Transverse colon (tissue), 4 donors: ENCODE measurements at regions not wholly inside any gene's neighbourhood (a gene's known extent, or its start where the extent isn't known, plus 50 kb on each side); places are given as distances from the start of the nearest gene placed in this dataset.

Source experiments
- DNase-seq: peaks from one replicate; pipeline ENCODE4 v3.0.0-alpha.2; 2019
- H3K27ac ChIP-seq, 4 donors: fragments of 200-600 bp; sonication (generic); 2 replicates each; pipeline ENCODE4 v1.5.1; 2016 to 2018; ENCODE audit warnings: inconsistent platforms in 4 of 4
- H3K27me3 ChIP-seq: fragments of 200-600 bp; sonication (generic); 2 replicates; pipeline ENCODE4 v1.5.1; 2017; ENCODE audit warnings: inconsistent platforms
- H3K36me3 ChIP-seq, 4 donors: fragments of 200-600 bp; sonication (generic); 2 replicates each; pipeline ENCODE4 v1.5.1; 2017 to 2019; ENCODE audit warnings: inconsistent platforms in 4 of 4
- H3K4me1 ChIP-seq, 4 donors: fragments of 200-600 bp; sonication (generic); 2 replicates each; pipeline ENCODE4 v1.5.1; 2017 to 2020; ENCODE audit warnings: inconsistent platforms in 4 of 4
- H3K4me3 ChIP-seq, 4 donors: fragments of 200-600 bp; sonication (generic); 1 replicate in 1 of 4; 2 replicates in 3 of 4; pipeline versions ENCODE4 v1.5.1 to v1.6.1; 2017 to 2019; ENCODE audit warnings: inconsistent platforms in 4 of 4
- H3K9me3 ChIP-seq, 2 donors: fragments of 200-600 bp; sonication (generic); 2 replicates each; pipeline ENCODE4 v1.5.1; 2017 to 2019; ENCODE audit warnings: inconsistent platforms in 2 of 2
- CTCF ChIP-seq, 5 experiments: fragments of 200-600 bp in 3 of 5; fragments of 450-650 bp in 2 of 5; sonication (generic) in 3 of 5; IDR thresholded peaks; 1 replicate in 2 of 5; 2 replicates in 3 of 5; pipeline ENCODE4 v1.5.1; 2016 to 2017; ENCODE audit warnings: antibody characterized with exemption in 5 of 5, inconsistent platforms in 3 of 5, mild to moderate bottlenecking in 2 of 5, moderate library complexity in 1 of 5
- EP300 ChIP-seq: sonication (generic); formaldehyde crosslinking; IDR thresholded peaks from one replicate; pipeline ENCODE4 v1.6.1; 2017; ENCODE audit warnings: antibody characterized with exemption, low read depth
- POLR2A ChIP-seq: fragments of 450-650 bp; IDR thresholded peaks from one replicate; pipeline ENCODE4 v1.6.1; 2016; ENCODE audit warnings: antibody characterized with exemption, mild to moderate bottlenecking, moderate library complexity
- POLR2AphosphoS5 ChIP-seq, 3 donors: sonication (generic); formaldehyde crosslinking; IDR thresholded peaks; one replicate each; pipeline ENCODE4 v1.6.1; 2016; ENCODE audit warnings: antibody characterized with exemption in 3 of 3
- WGBS, 2 donors: methylation state at CpG; one replicate each; pipeline ENCODE4 v1.1.5; 2018; ENCODE audit warnings: low coverage in 1 of 2; 5-methylcytosine and 5-hydroxymethylcytosine counted together
- in situ Hi-C, 4 donors: fragments of 200-750 bp; cut with MboI; loops; one replicate each; pipeline versions ENCODE4 v1.15.0 to v1.15.1; 2017; ENCODE audit warnings: low sequenced_read_pairs in 3 of 4, low pct_ligation_motif_present in 1 of 4, low pct_unique_long_range_greater_than_20kb in 1 of 4
- intact Hi-C: fragments of 100-400 bp; cut with DNase I; formaldehyde crosslinking; loops from one replicate; pipeline ENCODE4 v1.15.1; 2023; ENCODE audit warnings: low total_unique reads

GRCh38 chr4:111802191-111802590 is 343.1 kb upstream of the FAM241A start:
- H3K36me3 ChIP-seq, result no peaks in the 10 kb centered on the region
- in situ Hi-C loops, result no loop called here
- H3K27ac ChIP-seq, result no peak overlapping the region
- intact Hi-C loops, result no loop called here
- WGBS, 2 donors, result 66 to 79% methylated on average over 3 of the region's 3 CpGs
- no peaks in the 10 kb centered on the region for H3K9me3 ChIP-seq
- H3K27me3 ChIP-seq, result no peaks in the 10 kb centered on the region
- DNase-seq, result no peak
- H3K4me3 ChIP-seq, result no peak overlapping the region
- H3K4me1 ChIP-seq, result peaks cover 0 to 9% (median 0%) of the 10 kb centered on the region in 4 donors
- no peak for TF ChIP-seq EP300
- no peak for TF ChIP-seq POLR2A
- no peak for TF ChIP-seq CTCF (IDR thresholded peaks at IDR 0.05)
- no peak for TF ChIP-seq POLR2AphosphoS5 (IDR thresholded peaks at IDR 0.05)

GRCh38 chr4:111806331-111806730 is 338.9 kb upstream of the FAM241A start:
- no peak for DNase-seq
- H3K36me3 ChIP-seq, result no peaks in the 10 kb centered on the region
- H3K4me1 ChIP-seq, result no peaks in the 10 kb centered on the region
- H3K4me3 ChIP-seq, result no peak overlapping the region
- in situ Hi-C loops, result no loop called here
- H3K27me3 ChIP-seq, result no peaks in the 10 kb centered on the region
- TF ChIP-seq CTCF (IDR thresholded peaks at IDR 0.05) (peak in 1 of 5 experiments; percentile 7), POLR2AphosphoS5 (IDR thresholded peaks at IDR 0.05) (no peak), EP300 (no peak)
- whole genome bisulfite sequencing, 2 donors, result 67 to 83% methylated on average over 1 to 5 of the region's 5 CpGs
- intact Hi-C loops, result no loop called here
- H3K9me3 ChIP-seq, result no peaks in the 10 kb centered on the region
- H3K27ac ChIP-seq, result no peak overlapping the region

- WGBS, 2 donors, result 81 to 95% methylated on average over 2 to 5 of the region's 5 CpGs
- no peaks in the 10 kb centered on the region for H3K4me1 ChIP-seq
- H3K27ac ChIP-seq, result no peak overlapping the region
- no peaks in the 10 kb centered on the region for H3K27me3 ChIP-seq
- no peak overlapping the region for H3K4me3 ChIP-seq
- no peaks in the 10 kb centered on the region for H3K9me3 ChIP-seq
- intact Hi-C loops (no loop called here), in situ Hi-C loops (no loop called here)
- DNase-seq, result no peak
- no peaks in the 10 kb centered on the region for H3K36me3 ChIP-seq
- TF ChIP-seq POLR2A (no peak), CTCF (IDR thresholded peaks at IDR 0.05) (no peak), POLR2AphosphoS5 (IDR thresholded peaks at IDR 0.05) (no peak), EP300 (no peak)
These were observed 337.7 kb upstream of the FAM241A start for GRCh38 chr4:111807576-111807975.

GRCh38 chr4:111808174-111808573 is 337.1 kb upstream of the FAM241A start:
- no peak for DNase-seq
- H3K27ac ChIP-seq, result no peak overlapping the region
- no peaks in the 10 kb centered on the region for H3K27me3 ChIP-seq
- TF ChIP-seq EP300, result no peak
- TF ChIP-seq POLR2AphosphoS5 (IDR thresholded peaks at IDR 0.05), result no peak
- no peak for TF ChIP-seq CTCF (IDR thresholded peaks at IDR 0.05)
- TF ChIP-seq POLR2A, result no peak
- intact Hi-C loops (no loop called here), in situ Hi-C loops (no loop called here)
- 45 to 76% methylated on average over 2 of the region's 2 CpGs for WGBS, 2 donors
- H3K9me3 ChIP-seq, result no peaks in the 10 kb centered on the region
- no peaks in the 10 kb centered on the region for H3K4me1 ChIP-seq
- H3K36me3 ChIP-seq, result no peaks in the 10 kb centered on the region
- H3K4me3 ChIP-seq, result no peak overlapping the region
